Liver (tissue), 8 donors: ENCODE measurements at regions not wholly inside any gene's neighbourhood (a gene's known extent, or its start where the extent isn't known, plus 50 kb on each side); places are given as distances from the start of the nearest gene placed in this dataset.
"Not testable (repeated sequence)": the region's sequence is repeated elsewhere in the genome, so short reads cannot be mapped to it uniquely, and the experiment has no call there.

ENCODE experiments used
- DNase-seq: peaks from one replicate; pipeline ENCODE4 v3.0.0-alpha.2; 2017; ENCODE audit warnings: low spot score
- H3K27ac ChIP-seq, 2 donors: one replicate each; pipeline ENCODE4 v1.7.0; 2013; ENCODE audit warnings: inconsistent platforms in 2 of 2, low read length in 2 of 2, control low read depth in 1 of 2, low read depth in 1 of 2, mild to moderate bottlenecking in 1 of 2
- H3K27me3 ChIP-seq, 4 donors: one replicate each; pipeline versions ENCODE4 v1.6.1 to v1.7.0; 2013; ENCODE audit warnings: low read length in 3 of 4, inconsistent platforms in 1 of 4, mild to moderate bottlenecking in 1 of 4, moderate library complexity in 1 of 4; ENCODE audit not compliant: control insufficient read depth in 4 of 4, insufficient read depth in 4 of 4
- H3K36me3 ChIP-seq, 4 donors: one replicate each; pipeline versions ENCODE4 v1.6.1 to v1.7.0; 2013; ENCODE audit warnings: low read length in 3 of 4, mild to moderate bottlenecking in 3 of 4, low read depth in 1 of 4, moderate library complexity in 1 of 4; ENCODE audit not compliant: control insufficient read depth in 4 of 4, insufficient read depth in 3 of 4
- H3K4me1 ChIP-seq, 4 donors: one replicate each; pipeline versions ENCODE4 v1.6.1 to v1.7.0; 2013; ENCODE audit warnings: low read length in 3 of 4, mild to moderate bottlenecking in 3 of 4, moderate library complexity in 1 of 4; ENCODE audit not compliant: control insufficient read depth in 4 of 4, insufficient read depth in 4 of 4
- H3K4me3 ChIP-seq, 3 donors: one replicate each; pipeline versions ENCODE4 v1.6.1 to v1.7.0; 2013; ENCODE audit warnings: low read length in 3 of 3, control low read depth in 1 of 3, low read depth in 1 of 3, mild to moderate bottlenecking in 1 of 3
- H3K9ac ChIP-seq, 2 donors: one replicate each; pipeline ENCODE4 v1.7.0; 2013; ENCODE audit warnings: low read length in 2 of 2, mild to moderate bottlenecking in 2 of 2, moderate library complexity in 2 of 2, control low read depth in 1 of 2, low read depth in 1 of 2
- H3K9me3 ChIP-seq, 4 donors: one replicate each; pipeline versions ENCODE4 v1.6.1 to v1.7.0; 2013; ENCODE audit warnings: low read length in 3 of 4; ENCODE audit not compliant: control insufficient read depth in 4 of 4
- EGR1 ChIP-seq, 2 donors: IDR thresholded peaks; 2 replicates each; pipeline ENCODE4 v1.6.1; 2016 to 2018; ENCODE audit warnings: antibody characterized with exemption in 2 of 2, low read depth in 2 of 2
- HNF4G ChIP-seq: IDR thresholded peaks from 2 replicates; pipeline ENCODE4 v1.6.1; 2016; ENCODE audit warnings: antibody characterized with exemption
- NR2F2 ChIP-seq: IDR thresholded peaks from 2 replicates; pipeline ENCODE4 v1.6.1; 2016; ENCODE audit warnings: antibody characterized with exemption
- RAD21 ChIP-seq, 2 donors: IDR thresholded peaks; 2 replicates each; pipeline ENCODE4 v1.6.1; 2016; ENCODE audit warnings: antibody characterized with exemption in 2 of 2, mild to moderate bottlenecking in 2 of 2
- RXRA ChIP-seq, 2 donors: IDR thresholded peaks; 2 replicates each; pipeline ENCODE4 v1.6.1; 2017 to 2018; ENCODE audit warnings: antibody characterized with exemption in 2 of 2, mild to moderate bottlenecking in 1 of 2
- SP1 ChIP-seq: IDR thresholded peaks from 2 replicates; pipeline ENCODE4 v1.6.1; 2018; ENCODE audit warnings: antibody characterized with exemption, mild to moderate bottlenecking
- TAF1 ChIP-seq: conservative IDR thresholded peaks from 2 replicates; pipeline ENCODE4 v1.6.1; 2016; ENCODE audit warnings: antibody characterized with exemption, mild to moderate bottlenecking
- WGBS: extraction: QIAGEN DNeasy Blood & Tissue Kit; methylation state at CpG from one replicate; pipeline ENCODE4 v1.1.7; 2013; 5-methylcytosine and 5-hydroxymethylcytosine counted together
- TF ChIP-seq, protein P1 (sequence below): IDR thresholded peaks from 2 replicates; pipeline ENCODE4 v1.6.1; 2016; ENCODE audit warnings: antibody characterized with exemption, mild to moderate bottlenecking
- TF ChIP-seq, protein P2 (sequence below): fragments of 150-350 bp; IDR thresholded peaks from 2 replicates; pipeline ENCODE4 v1.5.1; 2017; ENCODE audit warnings: improper control_type of control experiment, low read depth, low read length; ENCODE audit not compliant: missing input control
- TF ChIP-seq, protein P3 (sequence below): IDR thresholded peaks from 2 replicates; pipeline ENCODE4 v1.6.1; 2016; ENCODE audit warnings: antibody characterized with exemption
- donor health status: healthy.
- donor health status: healthy.
- donor health status: healthy.
- donor health status: healthy.
- donor health status: healthy.

DNA sequence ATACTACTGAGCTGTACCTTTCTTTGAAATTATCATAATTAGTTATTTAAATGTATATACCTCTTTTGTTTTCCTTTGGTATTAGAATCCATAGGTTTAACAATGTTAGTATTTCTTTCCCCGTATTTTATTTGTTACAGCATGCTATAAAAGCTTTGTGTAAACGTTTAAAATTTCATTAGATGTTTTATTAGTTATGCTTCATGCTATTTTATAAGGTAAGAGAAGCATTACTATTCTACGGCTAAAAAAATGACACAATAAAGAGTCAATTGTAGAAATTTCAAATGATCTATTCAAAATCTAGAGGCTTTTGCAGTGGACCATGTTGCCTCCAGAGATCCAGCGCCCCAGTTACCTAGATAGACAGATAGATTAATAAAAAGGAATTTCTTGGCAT is 1203.3 kb upstream of the IGFBP7 start:
- H3K9me3 ChIP-seq: peaks cover 0 to 12% (median 0%) of the 10 kb centered on the region in 4 donors
- WGBS: 66% methylated on average over 4 of the region's 4 CpGs
- H3K27me3 ChIP-seq: no peaks in the 10 kb centered on the region
- no peak overlapping the region for H3K4me3 ChIP-seq
- H3K9ac ChIP-seq: no peak overlapping the region
- no peaks in the 10 kb centered on the region for H3K36me3 ChIP-seq
- no peak for DNase-seq
- no peak overlapping the region for H3K27ac ChIP-seq
- no peaks in the 10 kb centered on the region for H3K4me1 ChIP-seq
- no peak for TF ChIP-seq TAF1
- TF ChIP-seq RAD21 (IDR thresholded peaks at IDR 0.05): no peak

DNA sequence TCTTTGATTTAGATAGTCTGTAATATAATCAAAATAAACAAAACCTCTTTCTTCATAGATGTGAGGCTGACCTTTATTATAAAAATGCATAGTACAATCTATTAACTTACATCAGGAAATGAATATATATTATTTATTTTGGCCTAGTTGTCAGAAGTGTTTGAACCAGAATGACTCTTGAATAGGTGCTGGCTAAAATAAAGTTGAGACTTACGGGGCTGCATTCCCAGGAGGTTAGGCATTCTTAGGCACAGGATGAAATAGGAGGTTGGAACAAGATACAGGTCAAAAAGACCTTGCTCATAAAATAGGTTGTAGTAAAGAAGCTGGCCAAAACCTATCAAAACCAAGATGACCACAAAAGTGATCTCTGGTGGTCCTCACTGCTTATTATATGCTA is 1193.3 kb upstream of the IGFBP7 start:
- 82% methylated on average over 1 of the region's 1 CpG for WGBS
- no peaks in the 10 kb centered on the region for H3K27me3 ChIP-seq
- H3K36me3 ChIP-seq: no peaks in the 10 kb centered on the region
- no peak for DNase-seq
- no peaks in the 10 kb centered on the region for H3K4me1 ChIP-seq
- no peak overlapping the region for H3K4me3 ChIP-seq
- no peaks in the 10 kb centered on the region for H3K9me3 ChIP-seq
- TF ChIP-seq NR2F2: no peak
- H3K27ac ChIP-seq: no peak overlapping the region
- H3K9ac ChIP-seq: no peak overlapping the region

DNA sequence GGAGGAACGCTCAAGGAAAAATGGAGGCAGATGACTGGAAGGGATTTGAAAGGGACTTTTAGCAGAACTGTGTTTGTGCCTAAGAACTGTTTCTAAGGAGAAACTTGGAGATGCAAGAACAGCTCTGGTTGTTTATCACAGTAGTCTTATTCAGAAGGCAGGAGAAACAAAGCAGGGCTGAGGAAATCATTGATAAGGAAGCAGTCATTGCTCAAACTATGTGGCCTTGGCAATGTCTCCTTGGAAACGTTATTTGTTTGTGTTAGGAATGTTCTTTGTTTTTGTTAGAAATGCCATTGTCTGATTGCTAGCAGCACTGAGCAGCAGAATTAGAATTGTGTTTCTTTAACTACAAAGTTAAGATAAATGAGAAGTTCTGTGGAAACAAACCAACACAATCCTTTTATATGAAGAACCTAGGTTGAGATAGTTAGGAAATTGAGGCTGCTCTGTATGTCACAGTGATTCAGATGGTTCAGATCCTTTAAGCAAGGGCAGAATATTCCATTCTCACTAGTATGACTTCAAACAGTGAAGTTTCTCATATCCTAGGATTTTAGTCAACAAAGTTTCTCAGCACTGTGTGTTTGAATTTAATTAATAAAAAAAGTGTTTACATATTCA is 1191.3 kb upstream of the IGFBP7 start:
- Histone ChIP-seq H3K9ac (no peak overlapping the region), H3K27me3 (no peaks in the 10 kb centered on the region), H3K9me3 (no peaks in the 10 kb centered on the region), H3K4me3 (no peak overlapping the region), H3K27ac (no peak overlapping the region), H3K36me3 (no peaks in the 10 kb centered on the region), H3K4me1 (no peaks in the 10 kb centered on the region)
- no peak for DNase-seq
- WGBS: 16% methylated on average over 2 of the region's 2 CpGs
- TF ChIP-seq EGR1 (IDR thresholded peaks at IDR 0.05; ENCODE audit: low read depth in 2 of 2) (no peak), NR2F2 (peak; percentile 37), RXRA (IDR thresholded peaks at IDR 0.05) (no peak)
- TF ChIP-seq, protein P1, sequence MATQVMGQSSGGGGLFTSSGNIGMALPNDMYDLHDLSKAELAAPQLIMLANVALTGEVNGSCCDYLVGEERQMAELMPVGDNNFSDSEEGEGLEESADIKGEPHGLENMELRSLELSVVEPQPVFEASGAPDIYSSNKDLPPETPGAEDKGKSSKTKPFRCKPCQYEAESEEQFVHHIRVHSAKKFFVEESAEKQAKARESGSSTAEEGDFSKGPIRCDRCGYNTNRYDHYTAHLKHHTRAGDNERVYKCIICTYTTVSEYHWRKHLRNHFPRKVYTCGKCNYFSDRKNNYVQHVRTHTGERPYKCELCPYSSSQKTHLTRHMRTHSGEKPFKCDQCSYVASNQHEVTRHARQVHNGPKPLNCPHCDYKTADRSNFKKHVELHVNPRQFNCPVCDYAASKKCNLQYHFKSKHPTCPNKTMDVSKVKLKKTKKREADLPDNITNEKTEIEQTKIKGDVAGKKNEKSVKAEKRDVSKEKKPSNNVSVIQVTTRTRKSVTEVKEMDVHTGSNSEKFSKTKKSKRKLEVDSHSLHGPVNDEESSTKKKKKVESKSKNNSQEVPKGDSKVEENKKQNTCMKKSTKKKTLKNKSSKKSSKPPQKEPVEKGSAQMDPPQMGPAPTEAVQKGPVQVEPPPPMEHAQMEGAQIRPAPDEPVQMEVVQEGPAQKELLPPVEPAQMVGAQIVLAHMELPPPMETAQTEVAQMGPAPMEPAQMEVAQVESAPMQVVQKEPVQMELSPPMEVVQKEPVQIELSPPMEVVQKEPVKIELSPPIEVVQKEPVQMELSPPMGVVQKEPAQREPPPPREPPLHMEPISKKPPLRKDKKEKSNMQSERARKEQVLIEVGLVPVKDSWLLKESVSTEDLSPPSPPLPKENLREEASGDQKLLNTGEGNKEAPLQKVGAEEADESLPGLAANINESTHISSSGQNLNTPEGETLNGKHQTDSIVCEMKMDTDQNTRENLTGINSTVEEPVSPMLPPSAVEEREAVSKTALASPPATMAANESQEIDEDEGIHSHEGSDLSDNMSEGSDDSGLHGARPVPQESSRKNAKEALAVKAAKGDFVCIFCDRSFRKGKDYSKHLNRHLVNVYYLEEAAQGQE: no peak

DNA sequence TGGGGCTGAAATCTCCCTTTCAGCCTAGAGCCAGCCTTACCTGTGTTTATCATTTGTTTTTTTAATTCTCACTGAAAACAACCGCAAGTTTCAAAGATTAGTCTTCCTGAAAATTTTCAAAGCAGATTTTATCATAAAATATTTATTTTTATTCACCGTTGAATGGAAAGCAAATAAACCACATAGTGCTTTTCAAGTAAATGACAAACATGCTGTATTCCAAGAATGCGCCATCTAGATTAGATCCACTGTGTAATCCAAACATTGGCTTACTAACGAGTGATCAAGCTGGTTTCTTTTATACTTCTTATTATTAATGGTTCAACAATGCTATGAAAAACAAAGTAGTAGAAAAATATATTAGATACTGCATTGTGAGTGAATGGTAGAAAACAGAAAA is 1176.2 kb upstream of the IGFBP7 start:
- WGBS: 58% methylated on average over 4 of the region's 4 CpGs

DNA sequence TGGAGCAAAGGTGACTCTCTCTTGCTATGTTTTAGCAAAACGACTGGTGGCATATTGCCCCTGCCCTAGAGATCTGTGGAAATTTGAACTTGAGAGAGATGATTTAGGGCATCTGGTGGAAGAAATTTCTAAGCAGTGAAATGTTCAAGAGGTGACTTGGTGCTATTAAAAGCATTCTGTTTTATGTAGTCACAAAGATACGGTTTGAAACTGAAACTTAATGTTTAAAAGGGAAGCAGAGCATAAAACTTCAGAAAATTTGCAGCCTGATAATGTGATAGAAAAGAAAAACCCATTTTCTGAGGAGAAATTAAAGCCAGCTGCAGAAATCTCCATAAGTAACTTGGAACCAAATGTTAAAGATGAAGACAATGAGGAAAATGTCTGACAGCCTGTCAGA is 1170.7 kb upstream of the IGFBP7 start:
- H3K9me3 ChIP-seq, H3K36me3 ChIP-seq, H3K9ac ChIP-seq, DNase-seq, H3K4me3 ChIP-seq, H3K27me3 ChIP-seq, H3K27ac ChIP-seq, H3K4me1 ChIP-seq: not testable (repeated sequence)
- 37% methylated on average over 2 of the region's 2 CpGs for WGBS

More for the DNA sequence above, 1176.2 kb upstream of the IGFBP7 start:
- Histone ChIP-seq H3K9me3 (no peaks in the 10 kb centered on the region), H3K4me3 (no peak overlapping the region), H3K4me1 (no peaks in the 10 kb centered on the region), H3K36me3 (no peaks in the 10 kb centered on the region), H3K27ac (no peak overlapping the region), H3K9ac (no peak overlapping the region), H3K27me3 (no peaks in the 10 kb centered on the region)
- TF ChIP-seq, protein P2, sequence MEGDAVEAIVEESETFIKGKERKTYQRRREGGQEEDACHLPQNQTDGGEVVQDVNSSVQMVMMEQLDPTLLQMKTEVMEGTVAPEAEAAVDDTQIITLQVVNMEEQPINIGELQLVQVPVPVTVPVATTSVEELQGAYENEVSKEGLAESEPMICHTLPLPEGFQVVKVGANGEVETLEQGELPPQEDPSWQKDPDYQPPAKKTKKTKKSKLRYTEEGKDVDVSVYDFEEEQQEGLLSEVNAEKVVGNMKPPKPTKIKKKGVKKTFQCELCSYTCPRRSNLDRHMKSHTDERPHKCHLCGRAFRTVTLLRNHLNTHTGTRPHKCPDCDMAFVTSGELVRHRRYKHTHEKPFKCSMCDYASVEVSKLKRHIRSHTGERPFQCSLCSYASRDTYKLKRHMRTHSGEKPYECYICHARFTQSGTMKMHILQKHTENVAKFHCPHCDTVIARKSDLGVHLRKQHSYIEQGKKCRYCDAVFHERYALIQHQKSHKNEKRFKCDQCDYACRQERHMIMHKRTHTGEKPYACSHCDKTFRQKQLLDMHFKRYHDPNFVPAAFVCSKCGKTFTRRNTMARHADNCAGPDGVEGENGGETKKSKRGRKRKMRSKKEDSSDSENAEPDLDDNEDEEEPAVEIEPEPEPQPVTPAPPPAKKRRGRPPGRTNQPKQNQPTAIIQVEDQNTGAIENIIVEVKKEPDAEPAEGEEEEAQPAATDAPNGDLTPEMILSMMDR: no peak
- TF ChIP-seq TAF1: no peak
- TF ChIP-seq, protein P3, sequence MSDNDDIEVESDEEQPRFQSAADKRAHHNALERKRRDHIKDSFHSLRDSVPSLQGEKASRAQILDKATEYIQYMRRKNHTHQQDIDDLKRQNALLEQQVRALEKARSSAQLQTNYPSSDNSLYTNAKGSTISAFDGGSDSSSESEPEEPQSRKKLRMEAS: no peak
- TF ChIP-seq SP1: no peak
- TF ChIP-seq HNF4G: no peak
- no peak for TF ChIP-seq NR2F2
- DNase-seq: no peak
